Dedifferentiated amniotic fluid mesenchymal stem cell (primary cell): ENCODE measurements at regions not wholly inside any gene's neighbourhood (a gene's known extent, or its start where the extent isn't known, plus 50 kb on each side); places are given as distances from the start of the nearest gene placed in this dataset.

Experiments used
- DNase-seq: peaks from one replicate; pipeline ENCODE4 v3.0.0-alpha.2; 2016; ENCODE audit errors: extremely low spot score

DNA sequence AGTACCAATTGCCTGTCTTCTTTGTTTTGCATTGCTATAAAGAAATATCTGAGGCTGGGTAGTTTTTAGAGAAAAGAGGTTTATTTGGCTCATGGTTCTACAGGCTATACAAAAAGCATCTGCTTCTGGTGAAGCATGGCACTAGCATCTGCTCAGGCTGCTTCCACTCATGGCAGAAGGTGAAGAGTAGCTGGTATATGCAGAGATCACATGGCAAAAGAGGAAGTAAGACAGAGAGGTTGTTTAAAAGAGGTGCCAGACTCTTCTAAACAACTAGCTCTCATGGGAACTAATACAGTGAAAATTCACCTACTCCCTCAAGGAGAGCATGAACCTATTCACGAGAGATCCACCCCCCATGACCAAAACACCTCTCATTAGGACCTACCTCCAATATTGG is 56.7 kb upstream of the GUCA2B start:
- DNase-seq, result no peak

DNA sequence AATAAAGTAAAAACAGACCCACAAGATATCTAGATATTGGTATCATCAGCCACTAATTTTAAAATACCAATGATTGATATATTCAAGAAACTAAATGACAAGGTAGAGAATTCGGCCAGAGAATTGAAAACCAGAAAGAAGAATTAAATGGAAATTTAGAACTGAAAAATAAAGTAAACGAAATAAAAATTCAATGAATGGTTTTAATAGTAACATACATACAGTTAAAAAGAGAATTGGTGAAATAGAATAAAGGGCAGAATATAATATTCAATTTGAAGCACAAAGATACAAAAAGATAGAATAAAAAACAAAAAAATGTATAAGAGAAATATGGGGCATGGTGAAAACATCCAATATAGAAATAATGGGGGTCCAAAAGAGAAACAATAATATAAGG is 64.0 kb upstream of the GUCA2B start:
- no peak for DNase-seq

DNA sequence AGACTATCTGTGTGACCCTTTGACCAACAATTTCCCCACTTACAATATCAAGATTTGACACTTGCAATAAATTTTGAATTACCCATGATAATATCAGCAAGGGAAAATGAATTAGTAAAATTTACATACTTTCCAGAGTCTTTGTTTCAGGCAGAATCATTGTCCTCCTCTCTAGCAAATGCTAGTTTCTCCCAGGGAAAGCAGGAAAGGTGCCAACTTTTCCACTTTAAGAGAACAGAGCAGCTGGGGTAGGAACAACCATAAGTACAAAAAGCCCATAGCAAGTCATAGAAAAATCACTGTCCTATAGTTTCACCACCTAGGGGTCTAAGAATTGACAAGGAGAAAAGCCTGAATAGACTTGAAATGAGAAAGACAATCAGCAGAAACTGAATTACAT is 67.1 kb upstream of the GUCA2B start:
- DNase-seq, result no peak

GRCh38 chr1:42085596-42085995 is 67.6 kb upstream of the GUCA2B start:
- no peak for DNase-seq

- no peak for DNase-seq
These were observed 71.7 kb upstream of the GUCA2B start for GRCh38 chr1:42081475-42081874.

DNA sequence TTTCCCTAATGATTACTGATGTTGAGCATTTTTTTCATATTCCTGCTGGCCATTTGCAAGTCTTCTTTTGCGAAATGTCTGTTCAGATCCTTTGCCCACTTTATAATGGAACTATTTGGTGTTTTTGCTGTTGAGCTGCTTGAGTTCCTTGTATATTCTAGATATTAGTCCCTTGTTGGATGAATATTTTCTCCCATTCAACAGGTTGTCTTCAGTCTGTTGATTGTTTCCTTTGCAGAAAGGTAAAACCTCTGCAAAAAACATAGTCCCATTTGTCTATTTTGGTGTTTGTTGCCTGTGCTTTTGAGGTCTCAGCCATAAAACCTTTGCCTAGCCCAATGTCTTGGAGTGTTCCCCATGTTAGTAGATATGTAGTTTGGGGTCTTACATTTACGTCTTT is 78.0 kb upstream of the GUCA2B start:
- DNase-seq, result no peak

DNA sequence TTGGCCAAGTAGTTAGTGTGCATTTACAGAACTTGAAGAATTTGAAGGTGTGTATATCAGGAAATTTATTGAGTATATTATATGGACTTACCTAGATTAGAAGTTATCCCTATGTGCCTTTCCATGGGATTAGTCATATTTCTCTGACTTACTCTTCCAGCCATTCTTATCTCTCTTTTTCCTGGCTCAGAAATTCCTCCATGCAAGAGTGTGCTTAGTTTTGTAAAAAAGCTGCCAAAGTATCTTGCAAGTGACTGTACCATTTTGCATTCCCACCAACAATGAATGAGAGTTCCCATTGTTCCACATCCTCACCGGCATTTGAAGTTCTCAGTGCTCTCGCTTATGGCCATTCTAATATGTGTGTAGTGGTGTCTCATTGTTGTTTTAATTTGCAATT is 82.2 kb upstream of the GUCA2B start:
- DNase-seq, result no peak

GRCh38 chr1:42057800-42058199 is 95.4 kb upstream of the GUCA2B start:
- no peak for DNase-seq

GRCh38 chr1:42056460-42056859 is 96.8 kb upstream of the GUCA2B start:
- no peak for DNase-seq

DNA sequence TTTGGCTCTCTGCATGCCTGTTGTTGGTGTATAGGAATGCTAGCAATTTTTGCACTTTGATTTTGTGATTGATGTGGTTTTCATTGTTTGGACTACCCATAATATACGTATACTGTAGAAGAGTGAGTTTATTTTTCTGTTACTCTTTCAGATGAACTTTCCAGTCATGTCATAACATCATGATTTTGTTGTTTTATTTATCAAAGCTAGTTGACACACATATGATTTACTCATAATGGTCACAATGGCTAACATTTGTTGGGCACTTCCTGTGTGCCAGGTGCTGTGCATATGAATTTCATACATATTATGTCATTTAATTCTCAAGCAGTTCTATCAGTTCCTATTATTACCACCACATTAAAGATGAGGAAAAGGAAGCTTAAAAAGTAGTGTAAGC is 98.1 kb upstream of the GUCA2B start:
- DNase-seq, result no peak

DNA sequence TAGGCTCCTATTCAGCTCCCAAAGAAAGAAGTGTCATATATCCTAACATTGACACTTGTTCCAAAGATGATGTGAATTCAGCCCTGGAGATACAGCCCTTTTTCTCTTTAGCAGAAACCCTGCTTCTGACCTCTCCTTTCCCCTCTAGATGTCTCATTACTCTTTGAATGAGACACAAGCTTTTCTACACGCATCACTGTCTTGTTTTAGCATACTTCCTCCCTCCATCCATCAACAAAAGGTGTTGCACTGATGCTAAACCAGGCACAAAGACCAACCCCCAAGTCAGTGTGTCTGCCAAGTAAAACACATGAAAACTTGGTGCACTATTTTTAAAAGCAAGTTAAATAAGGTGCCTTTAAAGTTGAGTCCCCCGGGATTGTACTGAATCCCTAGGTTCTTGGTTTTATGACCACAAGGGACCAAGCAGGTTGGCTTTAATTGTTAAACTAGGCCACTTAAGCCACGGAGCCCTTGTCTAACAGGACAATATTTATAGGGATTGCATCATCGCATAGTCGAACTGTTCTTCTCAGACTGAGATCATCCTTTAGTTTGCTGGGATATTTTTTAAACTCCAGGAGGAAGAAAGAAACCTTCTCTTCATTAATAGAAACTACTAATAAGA is 101.0 kb upstream of the GUCA2B start:
- no peak for DNase-seq

- no peak for DNase-seq
These were observed 105.7 kb upstream of the GUCA2B start for GRCh38 chr1:42047508-42047880.

DNA sequence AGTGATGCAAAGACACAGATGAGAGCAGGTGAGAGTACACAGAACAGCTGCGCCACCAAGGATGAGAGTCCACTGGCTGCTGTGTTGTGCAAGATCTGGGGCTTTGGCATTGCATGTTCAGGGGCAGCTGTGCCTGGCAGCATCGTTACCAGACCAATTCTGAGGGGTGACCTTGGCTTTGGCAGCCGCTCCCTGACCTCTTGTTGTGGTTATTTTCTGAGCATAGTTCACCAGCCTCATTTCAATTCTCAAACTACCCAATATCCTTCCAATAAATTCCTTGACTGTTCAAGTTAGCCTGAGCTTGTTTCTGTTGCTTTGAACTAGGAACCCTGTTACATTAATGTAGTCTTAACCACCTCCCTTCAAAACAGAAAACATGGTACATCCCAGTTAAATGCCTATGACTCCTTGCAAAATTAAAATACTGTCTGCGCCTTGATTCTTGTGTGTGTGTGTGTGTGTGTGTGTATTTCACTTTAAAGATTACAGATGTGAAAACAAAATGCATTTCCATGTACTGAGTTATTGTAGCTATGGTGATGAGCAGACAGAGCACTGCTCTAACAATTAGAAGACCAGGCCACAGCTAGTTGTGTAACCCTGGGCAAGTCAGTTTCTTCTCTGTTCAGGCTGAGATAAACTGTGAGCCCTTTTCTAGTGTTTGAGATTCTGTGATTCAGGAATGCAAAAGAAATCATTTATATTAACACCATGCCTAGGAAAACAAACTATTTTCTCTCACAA is 106.3 kb upstream of the GUCA2B start:
- DNase-seq, result no peak

DNA sequence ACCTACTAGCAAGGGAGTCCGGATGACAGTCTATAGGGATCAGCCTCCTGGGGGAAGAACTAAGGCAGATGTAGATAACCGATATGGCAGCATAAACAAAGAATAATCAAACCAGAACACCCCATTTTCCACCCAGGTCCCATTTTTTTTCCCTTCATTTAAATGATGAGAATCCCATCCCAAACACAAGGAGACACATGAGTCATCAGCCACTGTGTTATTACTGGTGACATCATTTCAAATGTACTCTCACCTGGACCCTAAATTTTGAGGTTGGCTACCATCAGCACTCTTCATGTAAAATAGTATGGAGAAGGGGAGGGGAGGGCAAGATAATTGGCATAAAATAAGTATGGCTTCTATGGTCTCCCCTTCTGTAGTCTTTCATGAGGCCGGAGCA is 108.9 kb upstream of the GUCA2B start:
- no peak for DNase-seq

DNA sequence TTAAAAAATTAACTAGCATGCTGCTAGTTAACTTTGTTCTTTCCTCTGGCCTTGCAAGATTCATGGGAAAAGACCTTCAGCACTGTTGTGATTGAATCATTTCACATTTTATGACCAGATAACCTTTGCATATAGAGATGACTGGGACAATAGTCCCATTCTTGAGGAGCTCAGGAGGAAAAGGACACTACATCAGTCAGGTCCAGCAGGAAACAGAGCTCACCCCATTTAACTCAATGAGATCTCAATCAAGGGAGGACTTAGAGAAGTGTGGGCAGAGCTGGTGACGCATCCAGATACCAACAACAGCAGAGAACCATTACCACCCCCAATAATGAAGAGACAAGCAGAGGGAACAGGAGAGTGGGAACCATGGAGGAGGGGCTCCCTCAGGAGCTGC is 109.4 kb upstream of the GUCA2B start:
- DNase-seq, result no peak

- DNase-seq, result no peak
These were observed 110.0 kb upstream of the GUCA2B start for GRCh38 chr1:42043182-42043581.

DNA sequence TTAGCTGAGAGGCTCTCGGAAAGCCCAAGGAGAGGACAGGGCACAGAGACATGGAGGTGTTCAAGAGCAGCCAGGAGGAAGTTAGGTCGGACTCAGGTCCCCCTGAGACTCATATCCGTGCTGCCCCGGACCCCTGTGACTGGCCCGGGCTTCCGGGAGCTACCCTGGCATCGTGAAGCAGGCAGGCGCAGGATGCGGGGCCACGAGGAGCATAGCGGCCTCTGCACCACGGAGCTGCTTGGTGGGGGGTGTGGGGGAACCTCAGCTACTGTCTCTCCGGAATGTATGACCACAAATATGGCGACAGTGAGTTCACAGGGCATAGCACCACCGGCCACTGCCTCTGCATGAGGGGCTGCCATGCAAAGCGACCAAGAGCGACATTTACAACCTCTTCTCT is 112.2 kb upstream of the GUCA2B start:
- DNase-seq, result peak; percentile 8

- no peak for DNase-seq
These were observed 113.1 kb upstream of the GUCA2B start for GRCh38 chr1:42040159-42040558.

GRCh38 chr1:42038261-42038660 is 114.9 kb upstream of the GUCA2B start:
- DNase-seq, result no peak

DNA sequence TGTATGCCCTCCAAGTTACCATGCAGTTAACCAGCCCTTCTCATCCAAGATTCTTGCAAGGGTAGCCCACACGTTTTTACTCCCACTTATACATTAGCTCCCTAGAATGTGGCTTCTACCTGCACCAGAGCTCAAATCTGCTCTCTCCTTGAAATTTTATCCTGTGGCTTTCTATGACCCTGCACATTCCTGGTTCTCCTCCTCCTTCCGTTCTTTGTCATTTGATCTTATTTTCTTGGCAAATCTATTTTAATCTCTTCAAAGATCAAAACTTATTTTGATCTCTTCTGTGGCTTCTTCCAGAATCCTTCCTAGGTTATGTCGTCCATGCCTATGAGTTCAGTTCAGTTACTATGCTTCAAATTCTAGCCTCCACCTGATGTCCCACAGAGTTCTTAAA is 115.6 kb upstream of the GUCA2B start:
- no peak for DNase-seq

GRCh38 chr1:42037161-42037560 is 116.0 kb upstream of the GUCA2B start:
- DNase-seq, result no peak

GRCh38 chr1:42035830-42036604 is 117.2 kb upstream of the GUCA2B start:
- DNase-seq, result peak; percentile 83

GRCh38 chr1:42035205-42035829 is 116.6 kb upstream of the HIVEP3 start:
- no peak for DNase-seq
